ENCODE measurements at regions not wholly inside any gene's neighbourhood (a gene's known extent, or its start where the extent isn't known, plus 50 kb on each side); places are given as distances from the start of the nearest gene placed in this dataset.

GRCh38 chr1:117732065-117732797 lies 126.4 kb downstream of the TENT5C start:
- no peaks in the 10 kb centered on the region for H3K27me3 ChIP-seq
- ATAC-seq, result no peak
- no peaks in the 10 kb centered on the region for H3K36me3 ChIP-seq
- no peak overlapping the region for H3K27ac ChIP-seq
- H3K4me1 ChIP-seq, result peaks cover 0 to 11% (median 0%) of the 10 kb centered on the region in 3 donors
- TF ChIP-seq EP300 (IDR thresholded peaks at IDR 0.05) (no peak), POLR2A (IDR thresholded peaks at IDR 0.05) (no peak), POLR2AphosphoS5 (IDR thresholded peaks at IDR 0.05) (no peak)
- TF ChIP-seq, protein P1, sequence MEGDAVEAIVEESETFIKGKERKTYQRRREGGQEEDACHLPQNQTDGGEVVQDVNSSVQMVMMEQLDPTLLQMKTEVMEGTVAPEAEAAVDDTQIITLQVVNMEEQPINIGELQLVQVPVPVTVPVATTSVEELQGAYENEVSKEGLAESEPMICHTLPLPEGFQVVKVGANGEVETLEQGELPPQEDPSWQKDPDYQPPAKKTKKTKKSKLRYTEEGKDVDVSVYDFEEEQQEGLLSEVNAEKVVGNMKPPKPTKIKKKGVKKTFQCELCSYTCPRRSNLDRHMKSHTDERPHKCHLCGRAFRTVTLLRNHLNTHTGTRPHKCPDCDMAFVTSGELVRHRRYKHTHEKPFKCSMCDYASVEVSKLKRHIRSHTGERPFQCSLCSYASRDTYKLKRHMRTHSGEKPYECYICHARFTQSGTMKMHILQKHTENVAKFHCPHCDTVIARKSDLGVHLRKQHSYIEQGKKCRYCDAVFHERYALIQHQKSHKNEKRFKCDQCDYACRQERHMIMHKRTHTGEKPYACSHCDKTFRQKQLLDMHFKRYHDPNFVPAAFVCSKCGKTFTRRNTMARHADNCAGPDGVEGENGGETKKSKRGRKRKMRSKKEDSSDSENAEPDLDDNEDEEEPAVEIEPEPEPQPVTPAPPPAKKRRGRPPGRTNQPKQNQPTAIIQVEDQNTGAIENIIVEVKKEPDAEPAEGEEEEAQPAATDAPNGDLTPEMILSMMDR (IDR thresholded peaks at IDR 0.05), result no peak
- peaks cover 0 to 10% (median 0%) of the 10 kb centered on the region in 3 donors for H3K9me3 ChIP-seq
- WGBS, 2 donors (ENCODE audit: low coverage in 1 of 2), result 88 to 90% methylated on average over 3 to 4 of the region's 4 CpGs
- no peak overlapping the region for H3K4me3 ChIP-seq

DNA sequence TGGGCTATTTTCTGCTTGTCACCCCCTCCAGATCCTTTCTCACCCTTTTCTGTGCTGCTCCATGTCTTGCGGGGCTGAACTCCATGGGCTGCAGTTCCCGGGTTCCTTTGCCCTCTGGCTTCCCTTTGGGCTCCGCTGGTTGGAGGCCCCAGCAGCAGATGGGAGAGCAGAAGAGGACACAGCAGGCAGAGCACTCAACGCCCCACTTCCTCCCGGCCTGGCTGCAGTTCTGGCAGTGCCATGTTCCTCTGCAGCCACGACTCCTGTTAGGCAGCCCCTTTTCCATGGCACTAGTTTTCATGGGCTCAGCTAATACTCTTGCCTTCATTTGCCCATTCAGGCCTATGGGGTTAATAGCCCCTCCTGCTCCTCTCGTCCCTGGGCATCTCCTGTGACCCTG lies 127.1 kb downstream of the TENT5C start:
- TF ChIP-seq EP300 (IDR thresholded peaks at IDR 0.05) (no peak), POLR2AphosphoS5 (IDR thresholded peaks at IDR 0.05) (no peak), POLR2A (IDR thresholded peaks at IDR 0.05) (no peak)
- WGBS, 2 donors (ENCODE audit: low coverage in 1 of 2), result 89% methylated on average over 3 of the region's 7 CpGs; no CpG with 5 or more reads in 1 of the 2 donors
- peaks cover 0 to 11% (median 0%) of the 10 kb centered on the region in 3 donors for H3K4me1 ChIP-seq
- H3K4me3 ChIP-seq, result no peak overlapping the region
- peaks cover 0 to 6% (median 0%) of the 10 kb centered on the region in 3 donors for H3K9me3 ChIP-seq
- no peak for ATAC-seq
- H3K27ac ChIP-seq, result no peak overlapping the region
- no peaks in the 10 kb centered on the region for H3K36me3 ChIP-seq
- H3K27me3 ChIP-seq, result no peaks in the 10 kb centered on the region

- Histone ChIP-seq H3K4me3 (no peak overlapping the region), H3K4me1 (peaks cover 0 to 11% (median 0%) of the 10 kb centered on the region in 3 donors), H3K36me3 (no peaks in the 10 kb centered on the region), H3K9me3 (no peaks in the 10 kb centered on the region), H3K27ac (peak overlapping the region; percentile 67 to 71 (median 67)), H3K27me3 (no peaks in the 10 kb centered on the region)
- TF ChIP-seq, protein P1 (IDR thresholded peaks at IDR 0.05), result no peak
- TF ChIP-seq POLR2A (IDR thresholded peaks at IDR 0.05) (no peak), POLR2AphosphoS5 (IDR thresholded peaks at IDR 0.05) (no peak), EP300 (IDR thresholded peaks at IDR 0.05) (no peak)
- peak; percentile 13 for ATAC-seq
- 100% methylated on average over 1 of the region's 3 CpGs; no CpG with 5 or more reads in 1 of the 2 donors for WGBS, 2 donors (ENCODE audit: low coverage in 1 of 2)
These were observed 128.6 kb downstream of the TENT5C start for GRCh38 chr1:117734403-117734802.

DNA sequence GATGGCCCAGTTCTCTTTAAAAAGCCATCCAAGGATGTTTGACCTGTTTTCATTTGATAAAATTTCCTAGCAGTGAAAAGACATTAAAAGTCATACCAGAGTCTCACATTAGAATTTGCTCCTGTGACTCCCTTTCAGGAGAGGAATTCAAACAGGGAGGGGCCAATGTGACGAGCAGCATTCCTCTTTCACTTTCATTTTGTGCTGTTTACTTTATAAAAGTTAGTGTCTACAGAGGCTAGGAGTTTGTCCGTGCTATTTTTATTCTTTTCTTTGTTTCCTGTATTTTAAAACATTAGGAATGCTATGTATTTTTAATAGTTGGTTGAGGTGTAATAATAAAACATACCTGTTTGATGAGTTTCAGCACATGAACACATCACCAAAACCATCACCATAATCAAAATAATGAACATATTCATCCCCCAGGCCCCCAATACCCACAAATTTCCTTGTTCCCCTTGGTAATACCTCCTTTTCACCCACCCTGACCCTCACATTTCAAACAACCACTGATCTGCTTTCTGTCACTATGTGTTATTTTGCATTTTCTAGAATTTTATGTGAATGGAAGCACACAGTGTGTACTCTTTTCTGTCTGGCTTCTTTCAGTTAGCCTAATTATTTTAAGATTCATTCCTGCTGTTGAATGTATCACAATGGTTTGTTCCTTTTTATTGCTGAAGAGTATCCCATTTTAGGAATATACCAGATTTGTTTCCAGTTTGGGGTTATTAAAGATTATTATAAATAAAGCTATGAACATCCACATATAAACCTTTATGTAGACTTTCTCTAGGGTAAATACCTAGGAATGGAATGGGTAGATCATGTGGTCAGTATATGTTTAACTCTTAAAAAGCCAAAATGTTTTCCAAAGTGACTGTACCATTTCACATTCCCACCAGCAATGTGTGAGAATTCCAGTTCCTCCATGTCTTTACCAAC lies 129.5 kb downstream of the TENT5C start:
- Histone ChIP-seq H3K4me3 (peak overlapping the region; percentile 22 to 25), H3K9me3 (no peaks in the 10 kb centered on the region), H3K4me1 (peaks cover 0 to 11% (median 0%) of the 10 kb centered on the region in 3 donors), H3K36me3 (no peaks in the 10 kb centered on the region), H3K27me3 (no peaks in the 10 kb centered on the region), H3K27ac (peak overlapping the region; percentile 67 to 71 (median 67))
- peak; percentile 73 for ATAC-seq
- TF ChIP-seq, protein P1 (IDR thresholded peaks at IDR 0.05), result no peak
- no peak for TF ChIP-seq POLR2A (IDR thresholded peaks at IDR 0.05)
- no peak for TF ChIP-seq EP300 (IDR thresholded peaks at IDR 0.05)
- TF ChIP-seq POLR2AphosphoS5 (IDR thresholded peaks at IDR 0.05), result no peak
- WGBS, 2 donors (ENCODE audit: low coverage in 1 of 2), result 0% methylated on average over 2 of the region's 2 CpGs

DNA sequence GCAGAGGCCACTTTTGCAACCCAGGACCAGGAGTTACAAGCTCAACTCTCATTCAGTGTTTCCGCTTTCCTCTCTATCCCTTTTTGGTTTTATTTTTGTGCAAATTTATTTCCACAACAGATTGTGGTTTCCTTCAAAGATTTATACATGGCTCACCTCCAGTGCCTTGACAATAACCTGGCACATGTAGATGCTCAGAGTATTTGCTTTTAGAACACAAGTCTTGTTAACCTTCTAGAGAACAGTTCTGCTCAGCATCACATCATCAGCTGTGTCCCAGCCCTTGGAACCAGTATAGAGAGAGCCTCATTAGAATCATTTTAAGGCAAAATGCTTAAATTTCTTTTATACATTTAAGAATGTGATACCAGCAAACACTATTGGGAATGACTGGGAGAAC lies 133.7 kb downstream of the TENT5C start:
- H3K27ac ChIP-seq, result no peak overlapping the region
- TF ChIP-seq POLR2AphosphoS5 (IDR thresholded peaks at IDR 0.05), result no peak
- TF ChIP-seq POLR2A (IDR thresholded peaks at IDR 0.05), result no peak
- no peak for TF ChIP-seq EP300 (IDR thresholded peaks at IDR 0.05)
- TF ChIP-seq, protein P1 (IDR thresholded peaks at IDR 0.05), result no peak
- H3K4me3 ChIP-seq, result no peak overlapping the region
- WGBS, 2 donors (ENCODE audit: low coverage in 1 of 2), result 87 to 91% methylated on average over 1 of the region's 1 CpG
- no peaks in the 10 kb centered on the region for H3K36me3 ChIP-seq
- no peak for ATAC-seq
- no peaks in the 10 kb centered on the region for H3K27me3 ChIP-seq
- peaks cover 0 to 9% (median 0%) of the 10 kb centered on the region in 3 donors for H3K4me1 ChIP-seq
- no peaks in the 10 kb centered on the region for H3K9me3 ChIP-seq

Measured in gastroesophageal sphincter (tissue), 4 donors.